Endothelial cell (in vitro differentiated cells): ENCODE measurements at regions not wholly inside any gene's neighbourhood (a gene's known extent, or its start where the extent isn't known, plus 50 kb on each side); places are given as distances from the start of the nearest gene placed in this dataset.
A peak's percentile ranks its signal among the peaks of the same experiment; 100 is the strongest.

ENCODE experiments used
- DNase-seq: peaks from one replicate; pipeline ENCODE4 v3.0.0; 2021; ENCODE audit warnings: low spot score
- H3K27ac Mint-ChIP-seq: one replicate; pipeline ENCODE4 v1.8.0; 2021; ENCODE audit warnings: mixed read lengths, inconsistent platforms; ENCODE audit not compliant: unreplicated experiment
- H3K27me3 Mint-ChIP-seq: one replicate; pipeline ENCODE4 v1.8.0; 2021; ENCODE audit warnings: mild to moderate bottlenecking, moderate library complexity, mixed read lengths, inconsistent platforms; ENCODE audit not compliant: unreplicated experiment
- H3K36me3 Mint-ChIP-seq: one replicate; pipeline ENCODE4 v1.8.0; 2021; ENCODE audit warnings: mild to moderate bottlenecking, low read depth, mixed read lengths, inconsistent platforms; ENCODE audit not compliant: unreplicated experiment
- H3K4me1 Mint-ChIP-seq: one replicate; pipeline ENCODE4 v1.8.0; 2021; ENCODE audit warnings: mild to moderate bottlenecking, mixed read lengths, inconsistent platforms; ENCODE audit not compliant: unreplicated experiment
- H3K4me3 Mint-ChIP-seq: one replicate; pipeline ENCODE4 v1.8.0; 2021; ENCODE audit warnings: mild to moderate bottlenecking, mixed read lengths, inconsistent platforms; ENCODE audit not compliant: unreplicated experiment
- H3K9me3 Mint-ChIP-seq: one replicate; pipeline ENCODE4 v1.8.0; 2021; ENCODE audit warnings: mixed read lengths, inconsistent platforms; ENCODE audit not compliant: unreplicated experiment
- TF ChIP-seq, protein P1 (sequence below): fragments of 200-600 bp; sonication (generic); IDR thresholded peaks from one replicate; pipeline ENCODE4 v1.5.0; 2021; ENCODE audit warnings: antibody characterized with exemption; ENCODE audit not compliant: unreplicated experiment

DNA sequence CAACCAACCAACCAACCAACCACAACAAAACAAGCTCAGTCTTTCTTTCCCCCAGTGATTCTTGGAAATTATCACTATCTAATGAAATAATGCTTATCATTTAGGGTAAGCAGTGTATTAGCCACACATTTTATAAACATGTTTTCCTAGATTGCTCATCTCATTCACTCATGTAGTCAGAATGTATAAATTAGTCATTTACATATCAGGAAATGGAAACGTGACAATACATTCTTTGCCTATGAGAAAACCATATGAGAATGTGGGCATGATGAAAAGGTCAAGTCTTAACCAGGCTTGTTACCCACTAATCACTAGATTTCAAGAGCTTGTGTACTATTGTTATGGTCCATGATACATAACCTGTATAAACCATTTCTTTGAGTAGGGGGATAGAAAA is 1583.4 kb upstream of the PIK3C3 start:
- H3K27me3 Mint-ChIP-seq: no peaks in the 10 kb centered on the region
- DNase-seq: no peak

DNA sequence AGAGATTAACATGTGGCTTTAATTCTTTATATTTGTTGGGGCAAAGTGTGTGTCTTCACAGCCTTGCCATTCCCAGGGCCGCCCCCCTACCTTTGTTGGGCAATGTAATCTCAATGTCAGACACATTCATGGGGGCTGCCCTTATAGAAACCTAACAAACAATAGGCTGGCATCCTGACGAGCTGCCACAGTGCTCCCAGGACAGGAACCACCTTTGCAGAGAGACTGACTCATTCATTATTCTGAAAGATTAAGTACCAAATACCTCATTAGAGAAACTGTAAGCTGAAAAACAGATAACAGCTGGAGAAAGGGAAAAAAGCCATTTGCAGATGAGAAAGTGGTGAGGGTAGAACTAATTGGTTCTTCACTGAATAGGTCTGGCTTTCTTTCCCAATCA is 1587.5 kb upstream of the PIK3C3 start:
- Mint-ChIP-seq H3K4me1 (peaks cover 2% of the 10 kb centered on the region), H3K4me3 (no peak overlapping the region), H3K9me3 (no peaks in the 10 kb centered on the region), H3K27me3 (no peaks in the 10 kb centered on the region), H3K27ac (no peak overlapping the region), H3K36me3 (no peaks in the 10 kb centered on the region)
- TF ChIP-seq, protein P1, sequence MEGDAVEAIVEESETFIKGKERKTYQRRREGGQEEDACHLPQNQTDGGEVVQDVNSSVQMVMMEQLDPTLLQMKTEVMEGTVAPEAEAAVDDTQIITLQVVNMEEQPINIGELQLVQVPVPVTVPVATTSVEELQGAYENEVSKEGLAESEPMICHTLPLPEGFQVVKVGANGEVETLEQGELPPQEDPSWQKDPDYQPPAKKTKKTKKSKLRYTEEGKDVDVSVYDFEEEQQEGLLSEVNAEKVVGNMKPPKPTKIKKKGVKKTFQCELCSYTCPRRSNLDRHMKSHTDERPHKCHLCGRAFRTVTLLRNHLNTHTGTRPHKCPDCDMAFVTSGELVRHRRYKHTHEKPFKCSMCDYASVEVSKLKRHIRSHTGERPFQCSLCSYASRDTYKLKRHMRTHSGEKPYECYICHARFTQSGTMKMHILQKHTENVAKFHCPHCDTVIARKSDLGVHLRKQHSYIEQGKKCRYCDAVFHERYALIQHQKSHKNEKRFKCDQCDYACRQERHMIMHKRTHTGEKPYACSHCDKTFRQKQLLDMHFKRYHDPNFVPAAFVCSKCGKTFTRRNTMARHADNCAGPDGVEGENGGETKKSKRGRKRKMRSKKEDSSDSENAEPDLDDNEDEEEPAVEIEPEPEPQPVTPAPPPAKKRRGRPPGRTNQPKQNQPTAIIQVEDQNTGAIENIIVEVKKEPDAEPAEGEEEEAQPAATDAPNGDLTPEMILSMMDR: no peak
- DNase-seq: peak; percentile 2

More for the DNA sequence above, 1583.4 kb upstream of the PIK3C3 start:
- no peaks in the 10 kb centered on the region for H3K9me3 Mint-ChIP-seq
- TF ChIP-seq, protein P1: no peak
- no peak overlapping the region for H3K4me3 Mint-ChIP-seq
- no peaks in the 10 kb centered on the region for H3K36me3 Mint-ChIP-seq
- H3K4me1 Mint-ChIP-seq: peaks cover 2% of the 10 kb centered on the region
- H3K27ac Mint-ChIP-seq: no peak overlapping the region

DNA sequence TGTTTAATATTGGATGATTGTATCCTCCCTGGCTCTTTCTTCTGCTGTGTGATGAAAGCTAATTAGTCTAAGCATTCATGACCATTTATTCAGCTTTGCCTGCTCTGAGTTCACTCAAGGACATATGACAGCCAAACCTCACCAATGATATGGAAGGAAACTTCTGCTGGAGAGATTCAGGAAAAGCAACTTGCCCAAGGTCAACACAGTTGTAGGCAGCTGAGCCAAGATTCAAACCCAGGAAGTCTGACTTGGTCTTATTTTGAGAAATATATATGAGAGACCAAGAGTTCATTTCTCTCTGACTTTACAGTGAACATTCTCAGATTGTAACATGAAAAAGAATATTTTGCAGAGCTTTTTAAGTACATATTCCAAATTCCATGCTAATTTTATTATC is 1588.5 kb upstream of the PIK3C3 start:
- Mint-ChIP-seq H3K4me3 (no peak overlapping the region), H3K27me3 (no peaks in the 10 kb centered on the region), H3K36me3 (no peaks in the 10 kb centered on the region), H3K9me3 (no peaks in the 10 kb centered on the region), H3K27ac (no peak overlapping the region), H3K4me1 (peaks cover 2% of the 10 kb centered on the region)
- DNase-seq: no peak
- TF ChIP-seq, protein P1: no peak

DNA sequence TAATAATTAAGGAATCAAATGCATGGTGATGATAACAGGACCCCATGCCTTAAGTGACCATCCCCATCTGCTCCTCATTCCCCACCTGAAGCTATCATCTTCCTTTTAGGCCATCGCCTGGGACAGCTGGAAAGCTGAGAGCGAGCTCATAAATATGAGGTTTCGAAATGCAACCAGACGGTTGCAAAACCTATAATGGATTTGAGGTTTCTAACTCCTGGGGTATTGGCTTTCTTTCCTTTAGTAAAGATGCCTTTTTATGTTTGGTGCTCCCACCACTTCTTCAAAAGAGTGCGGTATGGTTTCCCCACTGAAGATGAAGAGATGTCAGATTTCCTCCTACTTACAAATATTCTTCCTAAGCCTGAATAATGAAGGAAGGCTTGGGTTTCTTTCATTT is 1589.5 kb upstream of the PIK3C3 start:
- H3K36me3 Mint-ChIP-seq: no peaks in the 10 kb centered on the region
- no peak overlapping the region for H3K4me3 Mint-ChIP-seq
- TF ChIP-seq, protein P1: no peak
- peaks cover 2% of the 10 kb centered on the region for H3K4me1 Mint-ChIP-seq
- no peaks in the 10 kb centered on the region for H3K27me3 Mint-ChIP-seq
- no peak for DNase-seq
- no peak overlapping the region for H3K27ac Mint-ChIP-seq
- H3K9me3 Mint-ChIP-seq: no peaks in the 10 kb centered on the region

DNA sequence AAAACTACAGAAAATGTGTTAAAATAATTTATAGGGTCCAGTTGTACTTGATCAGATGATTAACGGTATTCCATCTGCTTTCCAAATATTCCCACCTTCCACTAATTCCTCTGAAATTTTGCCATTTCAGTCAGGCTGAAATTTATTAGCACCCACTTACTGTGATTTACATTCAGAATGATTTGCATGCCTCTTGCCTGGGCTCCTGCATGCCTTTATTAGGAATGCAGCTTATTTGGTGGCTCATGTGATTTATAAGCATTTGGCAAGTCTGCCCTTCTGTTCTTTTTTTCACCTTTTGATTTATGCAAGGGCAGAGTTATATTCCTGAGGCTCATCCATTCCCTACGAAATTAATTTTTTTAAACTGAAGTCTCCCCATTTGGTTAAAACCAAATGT is 1594.5 kb upstream of the PIK3C3 start:
- Mint-ChIP-seq H3K4me1 (peaks cover 4% of the 10 kb centered on the region), H3K9me3 (no peaks in the 10 kb centered on the region), H3K36me3 (no peaks in the 10 kb centered on the region), H3K4me3 (no peak overlapping the region), H3K27ac (no peak overlapping the region), H3K27me3 (no peaks in the 10 kb centered on the region)
- TF ChIP-seq, protein P1: no peak
- DNase-seq: no peak
